ENCODE measurements at regions not wholly inside any gene's neighbourhood (a gene's known extent, or its start where the extent isn't known, plus 50 kb on each side); places are given as distances from the start of the nearest gene placed in this dataset.
A peak's percentile ranks its signal among the peaks of the same experiment; 100 is the strongest.

- Histone ChIP-seq H3K23ac (ENCODE audit: insufficient read length, low read depth, low read length) (no peak overlapping the region), H4K5ac (ENCODE audit: insufficient read length, low read depth, low read length) (no peak overlapping the region), H4K20me1 (ENCODE audit: control insufficient read depth, insufficient read depth, insufficient read length) (no peaks in the 10 kb centered on the region), H3K9ac (ENCODE audit: extremely low read depth, insufficient read length, low read length) (no peak overlapping the region), H3K27me3 (ENCODE audit: insufficient read depth, low read length) (no peaks in the 10 kb centered on the region), H3K14ac (ENCODE audit: insufficient read depth, low read length) (no peak overlapping the region), H3K23me2 (ENCODE audit: insufficient read length, low read depth, low read length, poor library complexity, severe bottlenecking) (no peaks in the 10 kb centered on the region), H3K4me1 (ENCODE audit: insufficient read depth, low read length) (no peaks in the 10 kb centered on the region), H4K91ac (ENCODE audit: insufficient read length, low read depth, low read length) (no peak overlapping the region), H3K18ac (ENCODE audit: insufficient read length, low read depth, low read length) (no peak overlapping the region), H2AFZ (ENCODE audit: low read length) (no peak overlapping the region), H3K4me2 (ENCODE audit: insufficient read depth, insufficient read length, low read length) (no peak overlapping the region), H3K27ac (ENCODE audit: insufficient read length, low read depth, low read length) (no peak overlapping the region), H2BK20ac (ENCODE audit: low read depth, low read length, poor library complexity, severe bottlenecking) (no peak overlapping the region), H3T11ph (ENCODE audit: low read length) (no peak overlapping the region), H2BK120ac (ENCODE audit: low read depth, low read length, poor library complexity, severe bottlenecking) (no peak overlapping the region), H4K8ac (replicated peaks; ENCODE audit: insufficient read length, low read depth, low read length) (peak overlapping the region; percentile 69), H3K56ac (ENCODE audit: insufficient read length, low read depth, low read length) (no peak overlapping the region), H3K79me1 (ENCODE audit: insufficient read depth, low read depth, low read length, poor library complexity, severe bottlenecking) (no peaks in the 10 kb centered on the region), H2BK12ac (ENCODE audit: insufficient read length, low read depth, low read length) (no peak overlapping the region), H3K79me2 (ENCODE audit: insufficient read depth, low read length) (no peaks in the 10 kb centered on the region), H2AK5ac (ENCODE audit: insufficient read length, low read length) (no peak overlapping the region), H3K9me3 (ENCODE audit: control insufficient read depth, low read depth, low read length) (no peaks in the 10 kb centered on the region), H3K4ac (ENCODE audit: low read depth, low read length) (no peak overlapping the region), H2BK15ac (ENCODE audit: low read depth, low read length) (no peak overlapping the region), H2BK5ac (ENCODE audit: insufficient read length, low read length) (no peak overlapping the region)
- no peak overlapping the region; a peak in 1 of 7 replicates for H3K27ac Mint-ChIP-seq
- H3K4me3 Mint-ChIP-seq, result no peak overlapping the region
- no CpG with 5 or more reads among the region's 1 CpG for WGBS (ENCODE audit: extremely low coverage, insufficient read length, low lambda C conversion rate)
- H3K27me3 Mint-ChIP-seq (ENCODE audit: low read depth), result no peaks in the 10 kb centered on the region; the same call in 1 of the 2 replicates
- H3K4me1 Mint-ChIP-seq, result no peaks in the 10 kb centered on the region
- no peak for TF ChIP-seq CTCF (conservative IDR thresholded peaks at IDR 0.05)
- peaks cover 8 to 12% (median 12%) of the 10 kb centered on the region in 3 experiments; a peak in 5 of 7 replicates for H3K36me3 Mint-ChIP-seq (ENCODE audit: insufficient read depth in 1 of 3, low read depth in 3 of 3)
- no peak for DNase-seq
- peaks cover 21 to 49% of the 10 kb centered on the region in 2 experiments for H3K9me3 Mint-ChIP-seq
Measured at GRCh38 chr12:33817713-33818112, 204.6 kb upstream of the ALG10 start.

All from H9 (cell line).